ENCODE measurements at regions not wholly inside any gene's neighbourhood (a gene's known extent, or its start where the extent isn't known, plus 50 kb on each side); places are given as distances from the start of the nearest gene placed in this dataset.

DNA sequence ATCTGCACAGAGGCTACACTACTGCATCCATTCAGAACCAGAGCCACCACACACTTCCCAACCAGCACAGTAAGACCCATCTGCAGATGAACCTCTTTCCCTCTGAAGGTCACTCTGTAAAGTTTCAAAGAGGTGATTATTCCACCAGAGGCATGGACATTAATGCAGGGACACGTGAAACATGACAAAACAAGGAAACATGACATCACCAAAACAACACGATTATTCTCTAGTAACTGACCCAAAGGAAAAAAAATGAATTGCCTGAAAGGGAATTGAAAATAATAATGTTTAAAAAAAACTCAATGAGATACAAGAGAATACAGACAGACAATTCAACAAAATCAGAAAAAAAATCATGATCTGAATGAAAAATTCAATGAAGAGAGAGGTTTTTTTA is 139.1 kb downstream of the RERGL start:
- TF ChIP-seq, protein P1, sequence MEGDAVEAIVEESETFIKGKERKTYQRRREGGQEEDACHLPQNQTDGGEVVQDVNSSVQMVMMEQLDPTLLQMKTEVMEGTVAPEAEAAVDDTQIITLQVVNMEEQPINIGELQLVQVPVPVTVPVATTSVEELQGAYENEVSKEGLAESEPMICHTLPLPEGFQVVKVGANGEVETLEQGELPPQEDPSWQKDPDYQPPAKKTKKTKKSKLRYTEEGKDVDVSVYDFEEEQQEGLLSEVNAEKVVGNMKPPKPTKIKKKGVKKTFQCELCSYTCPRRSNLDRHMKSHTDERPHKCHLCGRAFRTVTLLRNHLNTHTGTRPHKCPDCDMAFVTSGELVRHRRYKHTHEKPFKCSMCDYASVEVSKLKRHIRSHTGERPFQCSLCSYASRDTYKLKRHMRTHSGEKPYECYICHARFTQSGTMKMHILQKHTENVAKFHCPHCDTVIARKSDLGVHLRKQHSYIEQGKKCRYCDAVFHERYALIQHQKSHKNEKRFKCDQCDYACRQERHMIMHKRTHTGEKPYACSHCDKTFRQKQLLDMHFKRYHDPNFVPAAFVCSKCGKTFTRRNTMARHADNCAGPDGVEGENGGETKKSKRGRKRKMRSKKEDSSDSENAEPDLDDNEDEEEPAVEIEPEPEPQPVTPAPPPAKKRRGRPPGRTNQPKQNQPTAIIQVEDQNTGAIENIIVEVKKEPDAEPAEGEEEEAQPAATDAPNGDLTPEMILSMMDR (IDR thresholded peaks at IDR 0.05 in 8 of 11, conservative IDR thresholded peaks at IDR 0.05 in 3 of 11) = no peak
- no peak for TF ChIP-seq POLR2A (IDR thresholded peaks at IDR 0.05)
- no peak for TF ChIP-seq POLR2AphosphoS5 (IDR thresholded peaks at IDR 0.05)
